ENCODE measurements at regions not wholly inside any gene's neighbourhood (a gene's known extent, or its start where the extent isn't known, plus 50 kb on each side); places are given as distances from the start of the nearest gene placed in this dataset.

DNA sequence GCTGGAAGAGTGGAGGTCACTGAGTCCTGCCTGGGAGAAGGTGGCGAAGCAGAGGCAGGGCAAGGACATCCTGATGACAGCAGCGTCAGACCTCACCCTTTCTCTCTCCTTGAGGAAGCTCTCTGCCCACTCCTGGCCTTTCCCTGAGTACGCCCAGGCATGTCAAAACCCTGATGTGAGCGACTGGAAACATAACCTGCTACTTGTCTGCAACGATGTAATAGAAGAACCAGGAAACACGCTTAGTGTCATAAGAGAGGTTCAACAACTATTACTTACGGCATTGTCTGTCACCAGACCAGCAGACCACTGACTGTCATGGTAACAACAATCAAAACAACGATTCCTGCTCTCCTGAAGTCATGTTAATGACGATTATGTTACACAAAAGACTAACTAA lies 152.4 kb downstream of the ACTL7B start:
- ATAC-seq (replicated peaks; ENCODE audit: extremely low read depth, poor library complexity, severe bottlenecking), result no peak
- Mint-ChIP-seq H3K9me3 (peaks cover 5% of the 10 kb centered on the region), H3K27ac (ENCODE audit: low read depth) (no peak overlapping the region), H3K4me1 (no peaks in the 10 kb centered on the region), H3K36me3 (ENCODE audit: insufficient read depth) (no peaks in the 10 kb centered on the region), H3K27me3 (peaks cover 11% of the 10 kb centered on the region), H3K4me3 (no peak overlapping the region)
- no peak for DNase-seq (ENCODE audit: low spot score in 2 of 2)

DNA sequence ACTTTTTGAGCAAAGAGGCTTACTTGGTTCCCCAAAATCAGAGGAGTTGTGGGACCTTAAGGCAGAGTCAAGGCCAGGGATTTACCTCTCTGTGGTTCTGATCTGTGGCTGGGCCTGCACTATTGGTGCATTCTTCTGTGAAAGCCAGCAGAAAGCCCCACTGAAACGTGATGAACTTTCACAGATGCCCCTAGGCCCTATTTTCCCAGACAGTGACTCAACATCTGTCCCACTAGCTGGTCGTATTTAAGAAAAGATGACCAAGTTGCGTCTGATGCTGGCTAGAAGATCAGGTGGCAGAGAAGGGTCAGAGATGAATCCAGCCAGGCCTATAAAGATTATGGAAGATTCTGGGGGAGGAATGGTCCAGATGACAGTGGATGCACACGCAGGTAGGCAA lies 153.1 kb downstream of the ACTL7B start:
- DNase-seq (ENCODE audit: low spot score in 2 of 2) (no peak), ATAC-seq (replicated peaks; ENCODE audit: extremely low read depth, poor library complexity, severe bottlenecking) (no peak)
- Mint-ChIP-seq H3K27me3 (peaks cover 11% of the 10 kb centered on the region), H3K27ac (ENCODE audit: low read depth) (no peak overlapping the region), H3K36me3 (ENCODE audit: insufficient read depth) (no peaks in the 10 kb centered on the region), H3K4me3 (no peak overlapping the region), H3K4me1 (no peaks in the 10 kb centered on the region), H3K9me3 (peaks cover 5% of the 10 kb centered on the region)

DNA sequence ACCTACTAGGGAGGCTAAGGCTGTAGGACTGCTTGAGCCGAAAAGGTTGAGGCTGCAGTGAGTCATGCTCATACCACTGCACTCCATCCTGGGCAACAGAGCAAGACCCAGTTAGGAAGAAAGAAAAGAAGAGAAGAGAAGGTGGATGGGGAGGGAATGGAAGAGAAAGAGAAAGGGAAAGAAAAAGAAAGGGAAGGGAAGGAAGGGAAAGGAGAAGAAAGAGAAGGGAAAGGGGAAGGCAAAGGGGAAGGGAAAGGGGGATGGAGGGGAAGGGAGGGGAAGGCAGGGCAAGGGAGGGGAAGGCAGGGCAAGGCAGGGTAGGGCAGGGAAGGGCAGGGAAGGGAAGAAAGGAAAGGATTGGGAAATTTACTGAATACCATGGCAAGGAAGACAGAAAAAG lies 157.0 kb downstream of the ACTL7B start:
- DNase-seq (ENCODE audit: low spot score in 2 of 2) (no peak), ATAC-seq (replicated peaks; ENCODE audit: extremely low read depth, poor library complexity, severe bottlenecking) (no peak)
- H3K9me3 Mint-ChIP-seq, result peaks cover 17% of the 10 kb centered on the region
- H3K27ac Mint-ChIP-seq (ENCODE audit: low read depth), result no peak overlapping the region
- H3K4me3 Mint-ChIP-seq, result no peak overlapping the region
- no peaks in the 10 kb centered on the region for H3K36me3 Mint-ChIP-seq (ENCODE audit: insufficient read depth)
- H3K4me1 Mint-ChIP-seq, result no peaks in the 10 kb centered on the region
- H3K27me3 Mint-ChIP-seq, result no peaks in the 10 kb centered on the region

DNA sequence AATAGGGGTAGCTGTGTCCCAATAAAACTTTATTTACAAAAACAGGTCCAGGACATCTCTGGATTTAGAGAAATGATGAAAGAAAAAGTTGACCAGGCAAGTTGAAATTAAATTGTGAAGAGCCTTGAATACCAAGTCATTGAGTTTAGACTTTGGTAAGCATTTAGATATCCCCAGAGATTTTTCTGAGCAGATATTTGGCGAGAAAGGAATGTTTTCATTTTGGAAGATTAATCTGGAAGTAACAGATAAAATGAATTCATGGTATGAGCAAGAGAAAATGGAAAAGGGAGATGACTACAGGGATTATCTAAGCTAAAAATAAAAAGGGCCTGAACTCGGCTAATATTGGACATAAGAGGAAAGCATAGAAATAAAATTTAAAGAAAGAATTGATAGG lies 157.6 kb downstream of the ACTL7B start:
- Mint-ChIP-seq H3K27ac (ENCODE audit: low read depth) (no peak overlapping the region), H3K27me3 (no peaks in the 10 kb centered on the region), H3K4me1 (no peaks in the 10 kb centered on the region), H3K4me3 (no peak overlapping the region), H3K36me3 (ENCODE audit: insufficient read depth) (no peaks in the 10 kb centered on the region), H3K9me3 (peaks cover 21% of the 10 kb centered on the region)
- ATAC-seq (replicated peaks; ENCODE audit: extremely low read depth, poor library complexity, severe bottlenecking) (no peak), DNase-seq (ENCODE audit: low spot score in 2 of 2) (no peak)

DNA sequence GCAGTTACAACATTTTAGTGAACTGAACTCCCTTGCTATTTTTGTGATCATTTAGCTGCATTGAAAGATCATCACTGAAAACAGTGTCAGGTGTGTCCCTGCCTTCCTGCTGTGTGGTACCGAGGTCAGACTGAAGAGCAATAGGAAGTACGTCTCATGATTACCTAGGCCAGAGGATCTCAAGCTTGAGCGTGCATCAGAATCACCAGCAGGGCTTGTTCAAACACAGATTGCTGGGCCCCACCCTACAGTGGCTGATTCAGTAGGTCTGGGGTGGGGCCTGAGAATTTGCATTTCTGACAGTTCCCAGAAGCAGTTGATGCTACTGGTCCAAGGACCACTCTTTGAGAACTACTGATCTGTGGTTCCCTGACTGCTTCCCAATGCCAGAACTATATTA lies 159.6 kb downstream of the ACTL7B start:
- Mint-ChIP-seq H3K4me1 (no peaks in the 10 kb centered on the region), H3K27me3 (no peaks in the 10 kb centered on the region), H3K9me3 (peaks cover 27% of the 10 kb centered on the region), H3K4me3 (no peak overlapping the region), H3K36me3 (ENCODE audit: insufficient read depth) (no peaks in the 10 kb centered on the region), H3K27ac (ENCODE audit: low read depth) (no peak overlapping the region)
- no peak for ATAC-seq (replicated peaks; ENCODE audit: extremely low read depth, poor library complexity, severe bottlenecking)
- DNase-seq (ENCODE audit: low spot score in 2 of 2), result no peak

DNA sequence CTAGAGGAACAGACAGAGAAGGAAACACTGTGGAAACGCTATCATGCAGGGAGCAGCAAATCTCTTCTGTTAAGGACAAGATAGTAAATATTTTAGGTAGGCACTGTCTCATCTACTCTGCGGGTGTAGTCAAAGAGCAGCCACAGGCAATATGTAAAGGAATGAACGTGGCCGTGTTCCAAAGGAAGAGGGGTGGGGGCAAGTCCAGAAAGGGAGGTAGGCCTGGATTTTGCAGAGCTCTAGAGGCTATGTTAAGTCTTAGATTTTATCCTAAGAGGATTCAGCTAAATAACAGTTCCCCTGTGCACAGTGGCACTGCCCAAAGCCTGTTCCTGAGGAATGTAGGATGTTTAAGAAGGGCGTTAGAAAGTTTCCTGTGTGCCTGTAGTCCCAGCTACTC lies 161.6 kb downstream of the ACTL7B start:
- no peak for ATAC-seq (replicated peaks; ENCODE audit: extremely low read depth, poor library complexity, severe bottlenecking)
- no peak for DNase-seq (ENCODE audit: low spot score in 2 of 2)
- H3K4me3 Mint-ChIP-seq, result no peak overlapping the region
- no peaks in the 10 kb centered on the region for H3K4me1 Mint-ChIP-seq
- no peaks in the 10 kb centered on the region for H3K36me3 Mint-ChIP-seq (ENCODE audit: insufficient read depth)
- no peak overlapping the region for H3K27ac Mint-ChIP-seq (ENCODE audit: low read depth)
- no peaks in the 10 kb centered on the region for H3K27me3 Mint-ChIP-seq
- peaks cover 27% of the 10 kb centered on the region for H3K9me3 Mint-ChIP-seq

DNA sequence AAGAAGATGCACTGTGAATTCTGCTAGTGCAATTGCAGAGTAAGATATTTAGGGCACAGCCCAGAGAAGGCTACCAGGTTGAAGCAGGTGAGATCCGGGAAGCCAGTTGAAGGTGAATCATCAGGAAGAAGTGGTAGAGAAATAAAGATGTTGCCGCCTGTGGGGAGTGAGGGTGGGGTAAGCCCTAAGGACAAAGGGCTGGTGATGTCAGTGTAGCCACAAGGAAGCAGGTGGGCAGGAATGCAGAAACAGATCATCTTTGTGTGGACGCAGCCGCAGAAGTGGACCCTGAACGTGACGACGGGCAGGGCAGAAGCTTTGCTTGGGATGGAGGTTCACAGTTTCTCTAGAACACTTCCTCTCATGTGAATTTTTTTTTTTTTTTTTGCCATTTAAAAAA lies 164.2 kb downstream of the ACTL7B start:
- Mint-ChIP-seq H3K9me3 (peaks cover 27% of the 10 kb centered on the region), H3K36me3 (ENCODE audit: insufficient read depth) (no peaks in the 10 kb centered on the region), H3K4me1 (no peaks in the 10 kb centered on the region), H3K27ac (ENCODE audit: low read depth) (no peak overlapping the region), H3K27me3 (no peaks in the 10 kb centered on the region), H3K4me3 (no peak overlapping the region)
- ATAC-seq (replicated peaks; ENCODE audit: extremely low read depth, poor library complexity, severe bottlenecking) (no peak), DNase-seq (ENCODE audit: low spot score in 2 of 2) (no peak)

DNA sequence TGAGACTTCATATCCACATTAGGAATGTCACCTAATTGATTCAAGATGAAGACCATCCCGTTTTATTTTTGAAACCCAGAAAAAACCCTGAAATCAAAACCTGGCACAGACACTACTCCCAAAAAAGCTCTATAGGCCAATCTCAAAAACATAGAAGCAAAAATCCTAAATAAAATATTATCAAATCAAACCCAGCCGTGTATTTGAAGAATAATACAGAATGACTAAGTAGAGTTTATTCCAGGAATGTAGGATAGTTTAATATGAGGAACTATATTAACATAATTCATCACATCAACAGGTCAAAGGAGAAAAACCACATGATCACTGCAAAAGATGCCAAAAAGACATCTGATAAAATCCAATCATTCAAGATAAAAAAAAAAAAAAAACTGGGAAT lies 167.1 kb downstream of the ACTL7B start:
- Mint-ChIP-seq H3K36me3 (ENCODE audit: insufficient read depth) (no peaks in the 10 kb centered on the region), H3K27me3 (no peaks in the 10 kb centered on the region), H3K27ac (ENCODE audit: low read depth) (no peak overlapping the region), H3K9me3 (peaks cover 18% of the 10 kb centered on the region), H3K4me3 (no peak overlapping the region), H3K4me1 (no peaks in the 10 kb centered on the region)
- no peak for DNase-seq (ENCODE audit: low spot score in 2 of 2)
- no peak for ATAC-seq (replicated peaks; ENCODE audit: extremely low read depth, poor library complexity, severe bottlenecking)

DNA sequence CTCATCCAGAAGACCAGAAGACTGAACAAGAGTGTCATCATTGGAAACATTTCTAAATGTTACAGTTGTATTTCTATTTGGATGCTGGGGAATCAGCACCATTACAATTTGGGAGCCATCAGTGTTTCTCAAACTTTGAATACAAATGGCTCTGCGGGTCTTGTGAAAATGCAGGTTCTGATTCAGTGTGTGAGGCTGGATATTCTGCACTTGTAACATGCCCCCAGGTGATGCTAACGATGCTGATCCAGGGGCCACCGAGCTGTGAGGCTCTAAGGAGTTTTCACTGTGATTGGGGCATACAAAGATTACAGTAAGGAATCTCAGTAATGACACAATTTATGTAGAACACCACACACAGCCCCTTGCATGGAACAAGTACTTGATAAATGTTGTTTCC lies 167.7 kb downstream of the ACTL7B start:
- Mint-ChIP-seq H3K27ac (ENCODE audit: low read depth) (no peak overlapping the region), H3K4me1 (no peaks in the 10 kb centered on the region), H3K36me3 (ENCODE audit: insufficient read depth) (no peaks in the 10 kb centered on the region), H3K4me3 (no peak overlapping the region), H3K9me3 (peaks cover 16% of the 10 kb centered on the region), H3K27me3 (no peaks in the 10 kb centered on the region)
- DNase-seq (ENCODE audit: low spot score in 2 of 2), result no peak
- ATAC-seq (replicated peaks; ENCODE audit: extremely low read depth, poor library complexity, severe bottlenecking), result no peak

DNA sequence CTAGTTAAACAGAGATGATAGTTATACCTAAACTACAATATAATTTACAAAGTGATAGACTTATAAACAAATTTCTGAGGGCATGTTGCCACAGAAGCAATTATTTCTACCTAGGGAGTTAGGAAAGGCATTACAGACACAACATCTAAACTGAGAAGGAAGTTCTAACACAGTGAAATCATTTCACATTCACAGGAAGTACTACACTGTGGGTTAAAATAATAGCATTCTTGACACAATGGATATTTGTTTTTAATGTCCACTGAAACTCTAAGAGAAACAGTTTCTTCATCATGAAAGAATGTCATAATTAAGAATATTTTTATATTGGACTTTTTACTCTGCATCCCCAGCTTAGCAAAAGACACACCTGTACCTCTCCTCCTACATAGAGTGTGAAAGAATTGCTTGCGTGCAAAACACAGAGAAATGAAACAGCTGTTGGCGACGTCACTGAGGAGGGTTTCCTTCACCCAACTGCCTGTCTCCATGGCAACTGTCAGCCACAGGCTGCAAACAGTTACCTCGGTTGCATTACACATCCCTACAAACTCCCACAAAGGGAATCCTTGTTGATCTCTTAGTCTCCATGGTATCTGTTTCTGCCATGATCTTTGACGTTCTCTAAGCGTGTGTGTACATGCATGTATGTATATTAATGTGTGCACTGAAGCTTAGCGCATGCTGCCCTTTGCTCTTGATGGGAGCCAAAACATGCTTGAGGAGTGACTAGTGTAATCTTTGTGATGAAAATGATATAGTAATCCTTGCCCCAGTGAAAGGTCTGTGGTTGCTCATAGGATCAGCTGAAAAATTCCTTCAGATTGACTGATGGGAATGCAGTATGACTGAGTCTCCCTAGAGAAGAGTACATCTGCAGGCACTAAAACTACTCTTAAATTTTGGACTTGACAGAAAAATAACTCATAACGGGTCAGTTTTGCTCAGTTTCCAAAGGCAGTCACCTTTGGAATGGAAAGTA lies 168.5 kb downstream of the ACTL7B start:
- no peak for DNase-seq (ENCODE audit: low spot score in 2 of 2)
- no peak for ATAC-seq (replicated peaks; ENCODE audit: extremely low read depth, poor library complexity, severe bottlenecking)
- Mint-ChIP-seq H3K27ac (ENCODE audit: low read depth) (no peak overlapping the region), H3K27me3 (no peaks in the 10 kb centered on the region), H3K4me3 (no peak overlapping the region), H3K9me3 (peaks cover 16% of the 10 kb centered on the region), H3K4me1 (no peaks in the 10 kb centered on the region), H3K36me3 (ENCODE audit: insufficient read depth) (no peaks in the 10 kb centered on the region)

DNA sequence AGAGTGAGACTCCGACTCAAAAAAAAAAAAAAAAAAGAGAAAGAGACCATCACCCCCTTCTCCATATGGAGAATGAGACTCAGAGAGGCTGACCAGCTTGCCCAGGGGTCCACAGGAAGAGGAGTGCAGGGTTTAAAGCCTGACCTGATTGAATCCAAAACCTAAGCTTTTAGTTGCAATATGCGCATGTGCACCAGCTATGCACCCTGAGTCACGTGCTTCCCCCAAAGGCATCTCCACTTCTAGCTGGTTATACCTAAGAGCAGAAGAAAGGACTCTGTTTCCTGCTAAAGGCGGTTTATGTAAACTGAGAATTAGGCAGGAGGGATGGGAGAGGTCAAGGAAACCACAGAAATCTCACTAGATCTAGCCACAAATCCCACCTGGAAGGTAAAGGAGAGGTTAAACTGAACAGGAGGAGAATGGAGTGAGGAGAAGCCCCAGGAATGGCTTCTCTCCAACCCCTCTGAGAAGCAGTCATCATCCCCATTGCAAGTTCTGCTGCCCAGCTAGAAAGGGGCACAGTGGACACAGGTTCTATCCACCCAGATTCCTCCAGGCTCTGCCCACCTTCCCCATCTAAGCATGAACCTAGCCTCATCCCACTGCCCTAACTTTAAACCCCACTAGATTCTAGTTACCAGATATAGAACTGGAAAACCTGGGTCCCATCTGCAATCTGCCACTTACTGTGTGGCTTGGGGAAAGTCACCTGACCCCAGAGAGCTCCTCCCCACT lies 171.3 kb downstream of the ACTL7B start:
- Mint-ChIP-seq H3K4me3 (no peak overlapping the region), H3K27me3 (no peaks in the 10 kb centered on the region), H3K27ac (ENCODE audit: low read depth) (no peak overlapping the region), H3K9me3 (peaks cover 10% of the 10 kb centered on the region), H3K4me1 (no peaks in the 10 kb centered on the region), H3K36me3 (ENCODE audit: insufficient read depth) (no peaks in the 10 kb centered on the region)
- DNase-seq (ENCODE audit: low spot score in 2 of 2), result no peak
- no peak for ATAC-seq (replicated peaks; ENCODE audit: extremely low read depth, poor library complexity, severe bottlenecking)

DNA sequence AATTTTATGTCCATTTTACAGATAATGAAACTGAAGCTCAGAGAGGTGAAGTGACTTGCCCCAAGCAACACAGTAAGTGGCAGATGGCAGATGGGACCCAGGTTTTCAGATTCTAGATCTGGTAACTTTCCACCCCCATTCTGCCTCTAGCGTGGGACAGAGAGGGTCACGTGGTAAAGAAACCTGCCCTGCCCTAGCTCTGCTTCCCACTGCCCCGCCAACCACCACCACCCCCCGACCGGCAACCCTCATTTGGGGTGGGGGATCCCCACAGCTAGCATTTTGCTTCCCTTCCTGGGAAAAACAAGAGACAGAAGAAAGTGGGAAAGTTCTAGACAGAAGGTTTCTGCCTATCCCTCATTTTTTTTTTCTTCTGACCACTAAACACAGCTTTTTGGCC lies 172.5 kb downstream of the ACTL7B start:
- ATAC-seq (replicated peaks; ENCODE audit: extremely low read depth, poor library complexity, severe bottlenecking) (no peak), DNase-seq (ENCODE audit: low spot score in 2 of 2) (no peak)
- H3K27me3 Mint-ChIP-seq, result no peaks in the 10 kb centered on the region
- H3K36me3 Mint-ChIP-seq (ENCODE audit: insufficient read depth), result no peaks in the 10 kb centered on the region
- no peak overlapping the region for H3K27ac Mint-ChIP-seq (ENCODE audit: low read depth)
- H3K9me3 Mint-ChIP-seq, result peaks cover 10% of the 10 kb centered on the region
- H3K4me3 Mint-ChIP-seq, result no peak overlapping the region
- H3K4me1 Mint-ChIP-seq, result no peaks in the 10 kb centered on the region

Measured in central memory CD8-positive, alpha-beta T cell (primary cell).